ENCODE measurements at regions not wholly inside any gene's neighbourhood (a gene's known extent, or its start where the extent isn't known, plus 50 kb on each side); places are given as distances from the start of the nearest gene placed in this dataset.

DNA sequence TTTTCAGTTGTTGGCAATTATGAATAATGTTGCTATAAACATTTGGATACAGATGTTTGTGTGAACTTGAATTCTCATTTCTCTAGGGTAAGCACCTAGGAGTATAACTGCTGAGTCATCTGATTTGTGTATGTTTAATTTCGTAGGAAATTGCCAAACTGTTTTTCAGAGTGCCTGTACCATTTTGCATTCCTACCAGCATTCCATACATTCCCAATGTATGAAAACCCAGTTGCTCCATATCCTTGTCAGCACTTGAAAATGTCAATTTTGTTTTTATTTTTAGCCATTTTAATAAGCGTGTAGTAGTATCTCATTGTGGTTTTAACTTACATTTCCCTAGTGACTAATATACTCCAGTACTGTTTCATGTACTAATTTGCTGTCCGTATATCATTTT lies 98.5 kb upstream of the TSC22D2 start:
- Histone ChIP-seq H3K4me1 (ENCODE audit: low read depth, poor library complexity, severe bottlenecking) (no peaks in the 10 kb centered on the region), H3K4me2 (no peak overlapping the region), H3K27me3 (ENCODE audit: insufficient read depth, low read depth) (no peaks in the 10 kb centered on the region), H3K4me3 (IDR thresholded peaks at IDR 0.05; ENCODE audit: insufficient read depth, low read depth, low read length) (no peak overlapping the region), H4K20me1 (ENCODE audit: insufficient read depth) (no peaks in the 10 kb centered on the region), H3K36me3 (ENCODE audit: insufficient read depth) (no peaks in the 10 kb centered on the region), H3K79me2 (ENCODE audit: insufficient read depth, low read depth) (no peaks in the 10 kb centered on the region), H2AFZ (ENCODE audit: low read depth) (no peak overlapping the region), H3K27ac (no peak overlapping the region), H3K9ac (no peak overlapping the region)
- TF ChIP-seq, protein P1, sequence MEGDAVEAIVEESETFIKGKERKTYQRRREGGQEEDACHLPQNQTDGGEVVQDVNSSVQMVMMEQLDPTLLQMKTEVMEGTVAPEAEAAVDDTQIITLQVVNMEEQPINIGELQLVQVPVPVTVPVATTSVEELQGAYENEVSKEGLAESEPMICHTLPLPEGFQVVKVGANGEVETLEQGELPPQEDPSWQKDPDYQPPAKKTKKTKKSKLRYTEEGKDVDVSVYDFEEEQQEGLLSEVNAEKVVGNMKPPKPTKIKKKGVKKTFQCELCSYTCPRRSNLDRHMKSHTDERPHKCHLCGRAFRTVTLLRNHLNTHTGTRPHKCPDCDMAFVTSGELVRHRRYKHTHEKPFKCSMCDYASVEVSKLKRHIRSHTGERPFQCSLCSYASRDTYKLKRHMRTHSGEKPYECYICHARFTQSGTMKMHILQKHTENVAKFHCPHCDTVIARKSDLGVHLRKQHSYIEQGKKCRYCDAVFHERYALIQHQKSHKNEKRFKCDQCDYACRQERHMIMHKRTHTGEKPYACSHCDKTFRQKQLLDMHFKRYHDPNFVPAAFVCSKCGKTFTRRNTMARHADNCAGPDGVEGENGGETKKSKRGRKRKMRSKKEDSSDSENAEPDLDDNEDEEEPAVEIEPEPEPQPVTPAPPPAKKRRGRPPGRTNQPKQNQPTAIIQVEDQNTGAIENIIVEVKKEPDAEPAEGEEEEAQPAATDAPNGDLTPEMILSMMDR (conservative IDR thresholded peaks at IDR 0.05; ENCODE audit: low read depth, low read length), result no peak

DNA sequence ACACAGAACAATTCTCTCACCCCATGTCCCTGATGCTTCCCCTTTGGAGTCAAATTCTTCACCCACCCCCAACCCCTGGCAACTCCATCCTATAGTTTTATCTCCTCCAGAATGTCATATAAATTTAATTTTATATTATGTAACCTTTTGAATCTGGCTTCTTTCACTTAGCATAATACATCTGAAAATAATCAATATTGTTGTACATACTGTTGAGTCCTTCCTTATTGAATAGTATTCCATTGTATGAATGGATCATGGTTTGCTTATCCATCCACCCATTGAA lies 98.9 kb upstream of the TSC22D2 start:
- Histone ChIP-seq H3K9ac (no peak overlapping the region), H3K4me1 (ENCODE audit: low read depth, poor library complexity, severe bottlenecking) (no peaks in the 10 kb centered on the region), H3K4me2 (no peak overlapping the region), H3K4me3 (IDR thresholded peaks at IDR 0.05; ENCODE audit: insufficient read depth, low read depth, low read length) (no peak overlapping the region), H3K27ac (no peak overlapping the region), H4K20me1 (ENCODE audit: insufficient read depth) (no peaks in the 10 kb centered on the region), H3K27me3 (ENCODE audit: insufficient read depth, low read depth) (no peaks in the 10 kb centered on the region), H2AFZ (ENCODE audit: low read depth) (no peak overlapping the region), H3K36me3 (ENCODE audit: insufficient read depth) (no peaks in the 10 kb centered on the region), H3K79me2 (ENCODE audit: insufficient read depth, low read depth) (no peaks in the 10 kb centered on the region)
- TF ChIP-seq, protein P1 (conservative IDR thresholded peaks at IDR 0.05; ENCODE audit: low read depth, low read length), result no peak

DNA sequence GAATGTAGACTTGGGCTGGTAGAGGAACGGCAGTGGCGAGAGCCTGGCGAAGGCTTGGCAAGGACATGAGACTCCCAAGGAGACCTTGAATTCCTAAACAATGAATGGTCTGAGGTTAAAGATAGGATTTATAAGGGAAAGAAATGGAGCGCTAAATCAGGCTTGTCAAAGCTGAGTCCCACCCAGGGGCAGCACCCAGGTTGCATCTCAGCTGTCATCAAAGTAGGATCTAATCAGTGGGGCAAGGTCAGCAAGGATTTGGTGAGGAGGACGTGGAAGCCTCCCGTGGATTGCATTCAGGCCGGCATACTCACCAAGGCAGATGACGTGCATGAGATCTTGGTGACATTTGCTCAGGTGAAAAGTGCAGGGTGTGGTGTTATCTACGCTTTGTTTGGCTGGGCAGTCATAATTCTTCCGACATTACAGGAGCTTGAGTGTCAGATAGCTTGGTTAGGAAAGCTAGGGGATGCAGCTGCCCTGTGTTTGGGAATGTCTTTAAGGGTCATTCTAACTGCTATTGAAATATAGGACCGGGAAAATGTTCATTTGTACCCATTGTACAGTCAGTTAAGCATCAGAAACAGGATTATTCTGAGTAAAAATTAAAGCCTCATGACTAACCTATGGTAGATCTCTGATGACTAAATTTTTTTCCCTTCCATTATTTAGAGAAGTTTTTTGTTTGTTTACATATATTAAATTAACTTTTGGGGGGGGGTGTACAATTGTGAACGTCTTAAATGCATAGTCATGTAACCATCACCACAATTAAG lies 99.4 kb upstream of the TSC22D2 start:
- Histone ChIP-seq H3K9ac (no peak overlapping the region), H3K27ac (no peak overlapping the region), H3K79me2 (ENCODE audit: insufficient read depth, low read depth) (no peaks in the 10 kb centered on the region), H3K4me2 (no peak overlapping the region), H2AFZ (ENCODE audit: low read depth) (no peak overlapping the region), H3K4me3 (IDR thresholded peaks at IDR 0.05; ENCODE audit: insufficient read depth, low read depth, low read length) (no peak overlapping the region), H3K27me3 (ENCODE audit: insufficient read depth, low read depth) (no peaks in the 10 kb centered on the region), H3K4me1 (ENCODE audit: low read depth, poor library complexity, severe bottlenecking) (no peaks in the 10 kb centered on the region), H4K20me1 (ENCODE audit: insufficient read depth) (no peaks in the 10 kb centered on the region), H3K36me3 (ENCODE audit: insufficient read depth) (no peaks in the 10 kb centered on the region)
- TF ChIP-seq, protein P1 (conservative IDR thresholded peaks at IDR 0.05; ENCODE audit: low read depth, low read length), result no peak

DNA sequence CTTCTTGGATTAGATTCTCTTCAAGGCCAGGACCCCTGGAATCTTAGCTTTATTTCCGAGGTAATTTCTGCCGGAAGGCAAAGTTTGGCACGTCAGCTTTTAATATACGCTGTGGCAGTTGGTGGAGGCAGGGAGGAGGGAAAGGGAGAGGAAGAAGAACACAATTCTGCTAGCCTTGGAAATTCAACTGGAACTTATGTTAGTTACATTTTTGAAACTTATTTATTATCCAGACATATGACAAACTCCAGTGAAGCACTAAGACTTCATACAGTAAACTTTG lies 100.1 kb upstream of the TSC22D2 start:
- no peak overlapping the region for H3K27ac ChIP-seq
- no peak overlapping the region for H3K9ac ChIP-seq
- no peak overlapping the region for H3K4me3 ChIP-seq (IDR thresholded peaks at IDR 0.05; ENCODE audit: insufficient read depth, low read depth, low read length)
- H3K79me2 ChIP-seq (ENCODE audit: insufficient read depth, low read depth), result no peaks in the 10 kb centered on the region
- H3K4me2 ChIP-seq, result no peak overlapping the region
- H3K36me3 ChIP-seq (ENCODE audit: insufficient read depth), result no peaks in the 10 kb centered on the region
- H2AFZ ChIP-seq (ENCODE audit: low read depth), result no peak overlapping the region
- no peaks in the 10 kb centered on the region for H3K4me1 ChIP-seq (ENCODE audit: low read depth, poor library complexity, severe bottlenecking)
- H4K20me1 ChIP-seq (ENCODE audit: insufficient read depth), result no peaks in the 10 kb centered on the region
- TF ChIP-seq, protein P1 (conservative IDR thresholded peaks at IDR 0.05; ENCODE audit: low read depth, low read length), result no peak
- no peaks in the 10 kb centered on the region for H3K27me3 ChIP-seq (ENCODE audit: insufficient read depth, low read depth)

Data from KMS-11 (cell line).